HepG2 (cell line): ENCODE measurements at regions not wholly inside any gene's neighbourhood (a gene's known extent, or its start where the extent isn't known, plus 50 kb on each side); places are given as distances from the start of the nearest gene placed in this dataset.

Source experiments
- ATAC-seq: fragments of 200-7000 bp; cut with Tn5 transposase; 3 replicates; pipeline ENCODE4 v1.9.1; 2020; ENCODE audit warnings: mild to moderate bottlenecking, moderate library complexity
- BruUV-seq: library from RNA; stranded (reverse); fragments of 400-500 nt; replicated peaks from 2 replicates; lab custom pipeline; 2021; lab: Mats Ljungman, UMichigan
- CTCF ChIA-PET: fragments of 300-600 bp; formaldehyde crosslinking; extraction: SDS; loops from one replicate; lab custom pipeline; 2021; ENCODE audit warnings: low total read pairs, inconsistent platforms, low intra/inter-chr PET ratio; lab: Yijun Ruan, JAX
- POLR2A ChIA-PET: fragments of 350-600 bp; sonication (Branson Sonifier 250); formaldehyde crosslinking; loops from one replicate; lab custom pipeline; 2020; ENCODE audit warnings: antibody characterized with exemption, inconsistent platforms; lab: Yijun Ruan, JAX
- DNase-seq: peaks from one replicate; pipeline ENCODE4 v3.0.0-alpha.2; 2015; ENCODE audit warnings: low spot score
- FAIRE-seq: peaks from 3 replicates; lab custom pipeline; 2011; peaks lifted over from hg19 to GRCh38; lab: Jason Lieb, UNC
- H2AFZ ChIP-seq: one replicate; pipeline ENCODE4 v1.6.1; 2011; ENCODE audit warnings: low read length, inconsistent platforms
- H3K27ac ChIP-seq: fragments of 300-600 bp; 3 replicates; pipeline ENCODE4 v1.8.0; 2011; ENCODE audit warnings: mixed run types, mild to moderate bottlenecking, mixed read lengths, low read length, inconsistent platforms; ENCODE audit not compliant: insufficient read depth; ENCODE audit errors: extremely low read length
- H3K27me3 ChIP-seq, 2 experiments: fragments of 200-600 bp in 1 of 2; 2 replicates in 1 of 2; 3 replicates in 1 of 2; pipeline versions ENCODE4 v1.6.0 to v1.8.0; 2011; ENCODE audit warnings: low read length in 2 of 2, mild to moderate bottlenecking in 2 of 2, moderate library complexity in 2 of 2, inconsistent platforms in 1 of 2; ENCODE audit not compliant: insufficient read depth in 2 of 2, control insufficient read depth in 1 of 2
- H3K36me3 ChIP-seq, 2 experiments: fragments of 200-600 bp in 1 of 2; replicated peaks in 1 of 2; 2 replicates in 1 of 2; 3 replicates in 1 of 2; pipeline versions ENCODE4 v1.5.1 to v1.8.0; 2011; ENCODE audit warnings: low read length in 2 of 2, inconsistent platforms in 1 of 2; ENCODE audit not compliant: insufficient read depth in 2 of 2, control insufficient read depth in 1 of 2
- H3K4me1 ChIP-seq: 2 replicates; pipeline ENCODE4 v1.5.1; 2012; ENCODE audit warnings: low read length, inconsistent platforms; ENCODE audit not compliant: insufficient read depth
- H3K4me2 ChIP-seq: 2 replicates; pipeline ENCODE4 v1.6.0; 2011; ENCODE audit warnings: low read depth, low read length, inconsistent platforms
- H3K4me3 ChIP-seq, 3 experiments: fragments of 200-600 bp in 1 of 3; sonication (generic), shearing (Covaris generic) in 1 of 3; replicated peaks in 1 of 3; 2 replicates each; pipeline ENCODE4 v1.5.1; 2011 to 2016; ENCODE audit warnings: low read length in 3 of 3, inconsistent platforms in 2 of 3, low read depth in 2 of 3, mild to moderate bottlenecking in 2 of 3, control low read depth in 1 of 3, mixed read lengths in 1 of 3; ENCODE audit not compliant: insufficient read depth in 1 of 3
- H3K79me2 ChIP-seq: one replicate; pipeline ENCODE4 v1.6.1; 2011; ENCODE audit warnings: low read length, inconsistent platforms; ENCODE audit not compliant: insufficient read depth
- H3K9ac ChIP-seq: 2 replicates; pipeline ENCODE4 v1.6.0; 2011; ENCODE audit warnings: mild to moderate bottlenecking, low read depth, low read length, inconsistent platforms; ENCODE audit not compliant: insufficient read depth
- H3K9me3 ChIP-seq: 2 replicates; pipeline ENCODE4 v1.5.1; 2012; ENCODE audit warnings: mild to moderate bottlenecking, low read length
- H4K20me1 ChIP-seq: 2 replicates; pipeline ENCODE4 v1.6.0; 2011; ENCODE audit warnings: inconsistent platforms, mild to moderate bottlenecking, low read length, moderate library complexity; ENCODE audit not compliant: insufficient read depth
- FOSL1 ChIP-seq: sonication (generic); formaldehyde crosslinking; IDR thresholded peaks from 2 replicates; pipeline ENCODE4 v1.9.0; 2021; ENCODE audit warnings: missing genetic modification reagents, borderline replicate concordance
- HDAC2 ChIP-seq: sonication (generic); formaldehyde crosslinking; IDR thresholded peaks from 2 replicates; pipeline ENCODE4 v1.4.0; 2020; ENCODE audit warnings: missing genetic modification reagents
- NPAS2 ChIP-seq: sonication (generic); formaldehyde crosslinking; IDR thresholded peaks from 2 replicates; pipeline ENCODE4 v1.8.0; 2022; ENCODE audit warnings: mild to moderate bottlenecking, missing genetic modification reagents, borderline replicate concordance
- SOX5 ChIP-seq: IDR thresholded peaks from 2 replicates; pipeline ENCODE4 v1.6.1; 2016; ENCODE audit warnings: borderline replicate concordance
- TBL1XR1 ChIP-seq: fragments of 150-350 bp; IDR thresholded peaks from 2 replicates; pipeline ENCODE4 v1.6.1; 2014; ENCODE audit warnings: borderline replicate concordance, low read length; ENCODE audit not compliant: partially characterized antibody
- TGIF2 ChIP-seq: IDR thresholded peaks from 2 replicates; pipeline ENCODE4 v1.6.1; 2016; ENCODE audit warnings: control low read depth, missing compliant biosample characterization
- U2AF1 ChIP-seq: fragments of 200-400 bp; formaldehyde crosslinking; optimal IDR thresholded peaks from 2 replicates; pipeline ENCODE3; 2017; ENCODE audit warnings: mild to moderate bottlenecking, low read depth, low read length
- UBTF ChIP-seq: sonication (generic); formaldehyde crosslinking; IDR thresholded peaks from 2 replicates; pipeline ENCODE4 v1.4.0; 2020; ENCODE audit warnings: mild to moderate bottlenecking, missing genetic modification reagents
- ZBTB37 ChIP-seq: sonication (generic); formaldehyde crosslinking; IDR thresholded peaks from 2 replicates; pipeline ENCODE4 v1.4.0; 2020; ENCODE audit warnings: mild to moderate bottlenecking, missing genetic modification reagents
- ZNF44 ChIP-seq: sonication (generic); formaldehyde crosslinking; IDR thresholded peaks from 2 replicates; pipeline ENCODE4 v1.5.1; 2020; ENCODE audit warnings: mild to moderate bottlenecking, missing genetic modification reagents
- ZNF557 ChIP-seq: sonication (generic); formaldehyde crosslinking; IDR thresholded peaks from 2 replicates; pipeline ENCODE4 v1.4.0; 2020; ENCODE audit warnings: missing genetic modification reagents
- ZNF558 ChIP-seq: sonication (generic); formaldehyde crosslinking; IDR thresholded peaks from 2 replicates; pipeline ENCODE4 v1.9.0; 2022; ENCODE audit warnings: mild to moderate bottlenecking, missing genetic modification reagents, borderline replicate concordance
- WGBS: methylation state at CpG from one replicate; pipeline ENCODE4 v1.1.6; 2017; ENCODE audit warnings: low lambda C conversion rate; 5-methylcytosine and 5-hydroxymethylcytosine counted together
- in situ Hi-C: cut with HindIII; loops from 2 replicates; pipeline ENCODE4 v1.10.0; 2017; ENCODE audit warnings: low pct_unique_long_range_greater_than_20kb; ENCODE audit not compliant: extremely low pct_ligation_motif_present
- intact Hi-C: fragments of 100-400 bp; cut with micrococcal nuclease; formaldehyde crosslinking; loops from one replicate; pipeline ENCODE4 v1.10.0; 2022; ENCODE audit not compliant: unreplicated experiment
- TF ChIP-seq, protein P1 (sequence below): sonication (generic); formaldehyde crosslinking; IDR thresholded peaks from 2 replicates; pipeline ENCODE4 v1.4.0; 2020; ENCODE audit warnings: missing genetic modification reagents

GRCh38 chr4:137651128-137651527 is 118.8 kb upstream of the PCDH18 start:
- Histone ChIP-seq H3K27me3 (no peaks in the 10 kb centered on the region; a peak in 1 of 5 replicates), H3K9me3 (no peaks in the 10 kb centered on the region), H3K4me3 (no peak overlapping the region), H3K27ac (no peak overlapping the region), H2AFZ (no peak overlapping the region), H3K36me3 (no peaks in the 10 kb centered on the region), H3K4me2 (no peak overlapping the region), H3K79me2 (no peaks in the 10 kb centered on the region), H4K20me1 (no peaks in the 10 kb centered on the region), H3K9ac (no peak overlapping the region), H3K4me1 (no peaks in the 10 kb centered on the region)
- no TSS peak for BruUV-seq
- CTCF ChIA-PET: no interaction called here
- intact Hi-C loops: no loop called here
- DNase-seq (no peak), FAIRE-seq (no peak), ATAC-seq (no peak)
- 0% methylated on average over 3 of the region's 3 CpGs for WGBS
- in situ Hi-C loops: no loop called here
- POLR2A ChIA-PET: no interaction called here
- TF ChIP-seq NPAS2 (no peak), SOX5 (CRISPR knock-in tag) (no peak), FOSL1 (CRISPR knock-in tag) (no peak), U2AF1 (no peak), ZNF558 (no peak), HDAC2 (CRISPR knock-in tag) (no peak), ZNF557 (no peak), TGIF2 (no peak), ZBTB37 (no peak), TBL1XR1 (no peak), UBTF (no peak), ZNF44 (no peak)
- TF ChIP-seq, protein P1, sequence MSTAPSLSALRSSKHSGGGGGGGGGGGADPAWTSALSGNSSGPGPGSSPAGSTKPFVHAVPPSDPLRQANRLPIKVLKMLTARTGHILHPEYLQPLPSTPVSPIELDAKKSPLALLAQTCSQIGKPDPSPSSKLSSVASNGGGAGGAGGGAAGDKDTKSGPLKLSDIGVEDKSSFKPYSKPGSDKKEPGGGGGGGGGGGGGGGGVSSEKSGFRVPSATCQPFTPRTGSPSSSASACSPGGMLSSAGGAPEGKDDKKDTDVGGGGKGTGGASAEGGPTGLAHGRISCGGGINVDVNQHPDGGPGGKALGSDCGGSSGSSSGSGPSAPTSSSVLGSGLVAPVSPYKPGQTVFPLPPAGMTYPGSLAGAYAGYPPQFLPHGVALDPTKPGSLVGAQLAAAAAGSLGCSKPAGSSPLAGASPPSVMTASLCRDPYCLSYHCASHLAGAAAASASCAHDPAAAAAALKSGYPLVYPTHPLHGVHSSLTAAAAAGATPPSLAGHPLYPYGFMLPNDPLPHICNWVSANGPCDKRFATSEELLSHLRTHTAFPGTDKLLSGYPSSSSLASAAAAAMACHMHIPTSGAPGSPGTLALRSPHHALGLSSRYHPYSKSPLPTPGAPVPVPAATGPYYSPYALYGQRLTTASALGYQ (CRISPR knock-in tag): no peak
